Endothelial cell of umbilical vein (primary cell): ENCODE measurements at regions not wholly inside any gene's neighbourhood (a gene's known extent, or its start where the extent isn't known, plus 50 kb on each side); places are given as distances from the start of the nearest gene placed in this dataset.

ENCODE experiments used
- BruUV-seq: library from RNA; stranded (reverse); fragments of 400-500 nt; replicated peaks from 2 replicates; lab custom pipeline; 2021; lab: Mats Ljungman, UMichigan
- CTCF ChIA-PET: fragments of 300-600, 350-600 bp; sonication (Branson Sonifier 250); formaldehyde crosslinking; loops from one replicate; lab custom pipeline; 2021; ENCODE audit warnings: antibody characterized with exemption, inconsistent platforms; lab: Charles Lee
- POLR2A ChIA-PET: fragments of 300-600, 350-600 bp; sonication (Branson Sonifier 250); formaldehyde crosslinking; loops from one replicate; lab custom pipeline; 2021; ENCODE audit warnings: antibody characterized with exemption, inconsistent platforms; lab: Charles Lee
- DNase-seq: peaks from one replicate; pipeline ENCODE4 v3.0.0-alpha.2; 2011; ENCODE audit warnings: low read depth, low spot score
- FAIRE-seq: peaks from 2 replicates; lab custom pipeline; 2011; peaks lifted over from hg19 to GRCh38; lab: Jason Lieb, UNC
- H2AFZ ChIP-seq: 2 replicates; pipeline ENCODE4 v1.6.0; 2012; ENCODE audit warnings: low read depth, low read length, control low read depth, inconsistent platforms
- H3K27ac ChIP-seq: 2 replicates; pipeline ENCODE4 v1.5.1; 2011; ENCODE audit warnings: low read depth, mild to moderate bottlenecking, control low read depth, low read length, moderate library complexity; ENCODE audit not compliant: insufficient read depth
- H3K27me3 ChIP-seq, 2 experiments: 2 replicates each; pipeline versions ENCODE4 v1.6.0 to v1.6.1; 2011; ENCODE audit warnings: low read length in 2 of 2, mixed read lengths in 1 of 2; ENCODE audit not compliant: control insufficient read depth in 2 of 2, insufficient read depth in 2 of 2
- H3K36me3 ChIP-seq, 2 experiments: 2 replicates in 1 of 2; 3 replicates in 1 of 2; pipeline ENCODE4 v1.5.1; 2011; ENCODE audit warnings: low read length in 2 of 2, mild to moderate bottlenecking in 1 of 2, moderate library complexity in 1 of 2; ENCODE audit not compliant: control insufficient read depth in 2 of 2, insufficient read depth in 2 of 2; ENCODE audit errors: extremely low read depth in 1 of 2
- H3K4me1 ChIP-seq: 3 replicates; pipeline ENCODE4 v1.5.1; 2011; ENCODE audit warnings: mild to moderate bottlenecking, low read length; ENCODE audit not compliant: control insufficient read depth, insufficient read depth; ENCODE audit errors: extremely low read depth
- H3K4me2 ChIP-seq: 2 replicates; pipeline ENCODE4 v1.6.1; 2011; ENCODE audit warnings: low read length, control low read depth, mixed read lengths; ENCODE audit not compliant: insufficient read depth
- H3K4me3 ChIP-seq, 3 experiments: fragments of 200-600 bp in 1 of 3; sonication (generic), shearing (Covaris generic) in 1 of 3; replicated peaks in 1 of 3; 2 replicates each; pipeline ENCODE4 v1.5.1; 2011 to 2016; ENCODE audit warnings: control low read depth in 3 of 3, low read length in 3 of 3, mild to moderate bottlenecking in 2 of 3, inconsistent platforms in 1 of 3, low read depth in 1 of 3, moderate library complexity in 1 of 3; ENCODE audit not compliant: insufficient read depth in 1 of 3
- H3K79me2 ChIP-seq: 2 replicates; pipeline ENCODE4 v1.6.0; 2012; ENCODE audit warnings: low read length, inconsistent platforms; ENCODE audit not compliant: control insufficient read depth, insufficient read depth
- H3K9ac ChIP-seq: replicated peaks from 2 replicates; pipeline ENCODE3; 2011; ENCODE audit warnings: low read length, control low read depth; ENCODE audit not compliant: insufficient read depth; ENCODE audit errors: extremely low read depth
- H3K9me1 ChIP-seq: replicated peaks from 3 replicates; pipeline ENCODE4 v1.6.0; 2011; ENCODE audit warnings: mild to moderate bottlenecking, low read length; ENCODE audit not compliant: control insufficient read depth, insufficient read depth; ENCODE audit errors: extremely low read depth
- H3K9me3 ChIP-seq: replicated peaks from 2 replicates; pipeline ENCODE4 v1.5.1; 2012; ENCODE audit warnings: low read length, inconsistent platforms; ENCODE audit not compliant: control insufficient read depth, insufficient read depth
- H4K20me1 ChIP-seq: replicated peaks from 2 replicates; pipeline ENCODE3; 2011; ENCODE audit warnings: mild to moderate bottlenecking, low read length; ENCODE audit not compliant: control insufficient read depth, insufficient read depth; ENCODE audit errors: extremely low read depth
- CTCF ChIP-seq, 2 donors: IDR thresholded peaks; 1 replicate in 1 of 2; 2 replicates in 1 of 2; pipeline ENCODE4 v1.5.1; 2011; ENCODE audit warnings: low read length in 2 of 2, mild to moderate bottlenecking in 2 of 2, moderate library complexity in 2 of 2, control low read depth in 1 of 2, inconsistent platforms in 1 of 2, low read depth in 1 of 2; ENCODE audit not compliant: insufficient read depth in 1 of 2; ENCODE audit errors: extremely low read depth in 1 of 2
- EZH2 ChIP-seq: IDR thresholded peaks from 2 replicates; pipeline ENCODE4 v1.6.1; 2012; ENCODE audit warnings: borderline replicate concordance, low read depth, mild to moderate bottlenecking, moderate library complexity, low read length, inconsistent platforms; ENCODE audit not compliant: severe bottlenecking
- FOS ChIP-seq: IDR thresholded peaks from 2 replicates; pipeline ENCODE4 v1.6.1; 2011; ENCODE audit warnings: mild to moderate bottlenecking, low read length, moderate library complexity, borderline replicate concordance; ENCODE audit not compliant: insufficient read depth
- GATA2 ChIP-seq: IDR thresholded peaks from 2 replicates; pipeline ENCODE4 v1.7.0; 2011; ENCODE audit warnings: low read depth, mild to moderate bottlenecking, moderate library complexity, mixed read lengths, low read length; ENCODE audit not compliant: insufficient read length, insufficient read depth
- JUN ChIP-seq: IDR thresholded peaks from 2 replicates; pipeline ENCODE4 v1.6.1; 2011; ENCODE audit warnings: borderline replicate concordance, low read depth; ENCODE audit not compliant: insufficient read length, insufficient read depth
- MYC ChIP-seq: IDR thresholded peaks from one replicate; pipeline ENCODE4 v1.6.1; 2011; ENCODE audit warnings: mild to moderate bottlenecking, low read depth, low read length
- POLR2A ChIP-seq: IDR thresholded peaks from 2 replicates; pipeline ENCODE4 v1.6.1; 2012; ENCODE audit warnings: low read depth, mild to moderate bottlenecking, control low read depth, low read length
- POLR2AphosphoS5 ChIP-seq: IDR thresholded peaks from 2 replicates; pipeline ENCODE4 v1.6.1; 2012; ENCODE audit warnings: low read depth, mild to moderate bottlenecking, control low read depth, low read length, moderate library complexity; ENCODE audit not compliant: insufficient read depth
- dilution Hi-C: fragments of 300-500 bp; cut with MboI; formaldehyde crosslinking; loops from one replicate; pipeline ENCODE4 v1.15.0; 2019; ENCODE audit warnings: low sequenced_read_pairs; ENCODE audit not compliant: extremely low pct_ligation_motif_present
- intact Hi-C: fragments of 100-400 bp; cut with micrococcal nuclease; formaldehyde crosslinking; loops from one replicate; pipeline ENCODE4 v1.10.0; 2022
- TF ChIP-seq, protein P1 (sequence below): IDR thresholded peaks from 2 replicates; pipeline ENCODE4 v1.6.1; 2011; ENCODE audit not compliant: insufficient read depth, insufficient read length

- no peaks in the 10 kb centered on the region for H3K9me3 ChIP-seq
- H4K20me1 ChIP-seq, result no peaks in the 10 kb centered on the region
- intact Hi-C loops, result no loop called here
- dilution Hi-C loops, result no loop called here
- no peak overlapping the region for H3K4me3 ChIP-seq
- DNase-seq, result no peak
- CTCF ChIA-PET, result interaction anchor here (1.3 to 5.3 kb wide), 2 partner anchors 11 to 116 kb away, joined by 4 to 32 read pairs; no protein-coding TSS in a partner anchor
- H3K4me1 ChIP-seq, result no peaks in the 10 kb centered on the region
- no peaks in the 10 kb centered on the region for H3K9me1 ChIP-seq
- POLR2A ChIA-PET, result no interaction called here
- no peak for FAIRE-seq
- peaks cover 16 to 18% of the 10 kb centered on the region in 2 experiments for H3K27me3 ChIP-seq
- no peaks in the 10 kb centered on the region for H3K36me3 ChIP-seq
- no peak overlapping the region for H3K9ac ChIP-seq
- no peaks in the 10 kb centered on the region for H3K79me2 ChIP-seq
- H3K27ac ChIP-seq, result no peak overlapping the region
- TF ChIP-seq POLR2AphosphoS5, result no peak
- no peak for TF ChIP-seq MYC
- TF ChIP-seq, protein P1, sequence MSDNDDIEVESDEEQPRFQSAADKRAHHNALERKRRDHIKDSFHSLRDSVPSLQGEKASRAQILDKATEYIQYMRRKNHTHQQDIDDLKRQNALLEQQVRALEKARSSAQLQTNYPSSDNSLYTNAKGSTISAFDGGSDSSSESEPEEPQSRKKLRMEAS, result no peak
- TF ChIP-seq CTCF (IDR thresholded peaks at IDR 0.05; ENCODE audit: extremely low read depth in 1 of 2, insufficient read depth in 1 of 2, low read depth in 1 of 2, low read length in 2 of 2), result no peak
- TF ChIP-seq GATA2, result no peak
- no peak for TF ChIP-seq JUN
- no peak for TF ChIP-seq FOS
- no peak for TF ChIP-seq EZH2
- TF ChIP-seq POLR2A, result no peak
- BruUV-seq, result no TSS peak
- no peak overlapping the region for H3K4me2 ChIP-seq
- H2AFZ ChIP-seq, result no peak overlapping the region
These were observed 142.8 kb downstream of the POLR2M start for GRCh38 chr15:57849317-57849716.
